ENCODE measurements at regions not wholly inside any gene's neighbourhood (a gene's known extent, or its start where the extent isn't known, plus 50 kb on each side); places are given as distances from the start of the nearest gene placed in this dataset.

DNA sequence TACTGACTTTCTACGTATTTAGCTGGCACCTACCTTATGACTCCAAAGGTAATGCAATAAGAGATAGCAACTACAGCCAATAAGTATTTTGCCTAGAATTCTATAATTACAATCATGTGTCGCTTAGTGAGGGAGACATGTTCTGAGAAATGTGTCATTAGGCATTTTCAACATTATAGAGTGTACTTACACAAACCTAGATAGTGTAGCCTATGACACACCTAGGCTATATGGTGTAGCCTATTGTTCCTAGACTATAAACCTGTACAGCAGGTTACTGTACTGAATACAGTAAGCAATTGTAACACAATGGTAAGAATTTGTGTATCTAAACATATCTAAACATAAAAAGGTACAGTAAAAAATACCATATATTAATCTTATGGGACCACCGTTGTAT, 363.4 kb upstream of the DPH6 start:
- no peak for TF ChIP-seq POLR2A (IDR thresholded peaks at IDR 0.05)
- TF ChIP-seq, protein P1, sequence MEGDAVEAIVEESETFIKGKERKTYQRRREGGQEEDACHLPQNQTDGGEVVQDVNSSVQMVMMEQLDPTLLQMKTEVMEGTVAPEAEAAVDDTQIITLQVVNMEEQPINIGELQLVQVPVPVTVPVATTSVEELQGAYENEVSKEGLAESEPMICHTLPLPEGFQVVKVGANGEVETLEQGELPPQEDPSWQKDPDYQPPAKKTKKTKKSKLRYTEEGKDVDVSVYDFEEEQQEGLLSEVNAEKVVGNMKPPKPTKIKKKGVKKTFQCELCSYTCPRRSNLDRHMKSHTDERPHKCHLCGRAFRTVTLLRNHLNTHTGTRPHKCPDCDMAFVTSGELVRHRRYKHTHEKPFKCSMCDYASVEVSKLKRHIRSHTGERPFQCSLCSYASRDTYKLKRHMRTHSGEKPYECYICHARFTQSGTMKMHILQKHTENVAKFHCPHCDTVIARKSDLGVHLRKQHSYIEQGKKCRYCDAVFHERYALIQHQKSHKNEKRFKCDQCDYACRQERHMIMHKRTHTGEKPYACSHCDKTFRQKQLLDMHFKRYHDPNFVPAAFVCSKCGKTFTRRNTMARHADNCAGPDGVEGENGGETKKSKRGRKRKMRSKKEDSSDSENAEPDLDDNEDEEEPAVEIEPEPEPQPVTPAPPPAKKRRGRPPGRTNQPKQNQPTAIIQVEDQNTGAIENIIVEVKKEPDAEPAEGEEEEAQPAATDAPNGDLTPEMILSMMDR (IDR thresholded peaks at IDR 0.05) = no peak

All from tibial nerve (tissue), 3 donors.